ENCODE measurements at regions not wholly inside any gene's neighbourhood (a gene's known extent, or its start where the extent isn't known, plus 50 kb on each side); places are given as distances from the start of the nearest gene placed in this dataset.
A peak's percentile ranks its signal among the peaks of the same experiment; 100 is the strongest.

DNA sequence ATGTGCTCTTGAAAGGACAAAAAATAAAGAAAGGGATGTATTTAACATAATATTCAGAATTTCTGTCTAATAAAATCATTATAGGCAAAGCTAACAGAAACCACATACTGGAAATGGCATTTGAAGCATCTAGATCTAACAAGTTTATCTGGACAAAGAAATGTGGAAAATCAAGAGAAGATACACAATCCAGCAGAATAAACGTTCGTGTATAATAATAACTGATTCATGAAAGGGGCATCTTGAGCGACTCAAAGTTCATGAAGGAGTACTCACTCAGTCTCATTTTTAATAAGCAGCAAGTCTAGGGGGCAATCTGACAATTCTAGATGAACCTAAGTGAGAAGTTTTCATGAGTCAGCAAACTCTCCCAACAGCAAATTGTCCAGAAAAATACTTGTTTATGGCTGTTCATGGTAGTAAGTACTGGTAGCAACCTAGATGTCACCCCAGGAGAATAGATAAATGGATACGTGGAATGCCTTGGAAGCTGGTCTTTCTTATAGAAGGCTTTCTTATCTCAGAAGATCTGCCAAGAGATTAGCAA is 541.8 kb downstream of the INHBA start:
- 83% methylated on average over 4 of the region's 4 CpGs for WGBS (ENCODE audit: low lambda C conversion rate)
- no peak for DNase-seq

DNA sequence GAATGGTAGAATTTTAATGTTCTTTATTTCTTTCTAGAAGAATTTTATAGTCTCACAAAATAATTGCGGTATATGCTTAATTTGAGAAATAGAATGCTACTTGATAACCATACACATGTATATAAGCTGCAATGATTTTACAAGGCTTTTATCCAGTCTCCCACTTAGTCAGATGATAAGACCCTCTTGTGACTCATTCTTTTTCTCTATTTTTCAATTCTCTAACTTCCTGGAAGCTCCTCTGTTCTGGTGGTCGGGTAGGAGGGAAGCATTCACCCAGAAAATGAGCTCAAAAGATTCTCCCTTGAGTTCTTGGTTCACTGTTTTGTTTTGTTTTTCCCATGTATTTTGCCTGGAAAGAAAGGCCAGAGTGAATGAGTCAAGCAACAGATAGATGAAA is 546.6 kb downstream of the INHBA start:
- H3K4me1 ChIP-seq (ENCODE audit: control insufficient read depth in 1 of 2, insufficient read depth in 2 of 2, low read depth in 1 of 2, low read length in 1 of 2) = no peaks in the 10 kb centered on the region
- H3K27me3 ChIP-seq (ENCODE audit: insufficient read depth) = no peaks in the 10 kb centered on the region
- no peaks in the 10 kb centered on the region for H4K20me1 ChIP-seq (ENCODE audit: insufficient read depth)
- TF ChIP-seq, protein P1, sequence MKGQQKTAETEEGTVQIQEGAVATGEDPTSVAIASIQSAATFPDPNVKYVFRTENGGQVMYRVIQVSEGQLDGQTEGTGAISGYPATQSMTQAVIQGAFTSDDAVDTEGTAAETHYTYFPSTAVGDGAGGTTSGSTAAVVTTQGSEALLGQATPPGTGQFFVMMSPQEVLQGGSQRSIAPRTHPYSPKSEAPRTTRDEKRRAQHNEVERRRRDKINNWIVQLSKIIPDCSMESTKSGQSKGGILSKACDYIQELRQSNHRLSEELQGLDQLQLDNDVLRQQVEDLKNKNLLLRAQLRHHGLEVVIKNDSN (IDR thresholded peaks at IDR 0.05; ENCODE audit: borderline replicate concordance, low read depth) = no peak
- no peak for TF ChIP-seq NFIC (IDR thresholded peaks at IDR 0.05; ENCODE audit: borderline replicate concordance)
- TF ChIP-seq MEF2A (IDR thresholded peaks at IDR 0.05; ENCODE audit: borderline replicate concordance, low read depth) = no peak
- TF ChIP-seq, protein P2, sequence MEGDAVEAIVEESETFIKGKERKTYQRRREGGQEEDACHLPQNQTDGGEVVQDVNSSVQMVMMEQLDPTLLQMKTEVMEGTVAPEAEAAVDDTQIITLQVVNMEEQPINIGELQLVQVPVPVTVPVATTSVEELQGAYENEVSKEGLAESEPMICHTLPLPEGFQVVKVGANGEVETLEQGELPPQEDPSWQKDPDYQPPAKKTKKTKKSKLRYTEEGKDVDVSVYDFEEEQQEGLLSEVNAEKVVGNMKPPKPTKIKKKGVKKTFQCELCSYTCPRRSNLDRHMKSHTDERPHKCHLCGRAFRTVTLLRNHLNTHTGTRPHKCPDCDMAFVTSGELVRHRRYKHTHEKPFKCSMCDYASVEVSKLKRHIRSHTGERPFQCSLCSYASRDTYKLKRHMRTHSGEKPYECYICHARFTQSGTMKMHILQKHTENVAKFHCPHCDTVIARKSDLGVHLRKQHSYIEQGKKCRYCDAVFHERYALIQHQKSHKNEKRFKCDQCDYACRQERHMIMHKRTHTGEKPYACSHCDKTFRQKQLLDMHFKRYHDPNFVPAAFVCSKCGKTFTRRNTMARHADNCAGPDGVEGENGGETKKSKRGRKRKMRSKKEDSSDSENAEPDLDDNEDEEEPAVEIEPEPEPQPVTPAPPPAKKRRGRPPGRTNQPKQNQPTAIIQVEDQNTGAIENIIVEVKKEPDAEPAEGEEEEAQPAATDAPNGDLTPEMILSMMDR (IDR thresholded peaks at IDR 0.05) = no peak
- TF ChIP-seq SMC3 (IDR thresholded peaks at IDR 0.05; ENCODE audit: low read depth, low read length) = no peak
- no peak for TF ChIP-seq GABPA (IDR thresholded peaks at IDR 0.05; ENCODE audit: low read depth)
- TF ChIP-seq RAD21 (IDR thresholded peaks at IDR 0.05; ENCODE audit: low read length) = no peak
- ChIA-PET POLR2A (no interaction called here), CTCF (interaction anchor here (1.4 kb wide), 1 partner anchor 540 kb away, joined by 3 read pairs; no protein-coding TSS in a partner anchor)
- H3K9me2 ChIP-seq = no peaks in the 10 kb centered on the region
- H3K27ac ChIP-seq (ENCODE audit: low read depth in 2 of 2, low read length in 1 of 2) = peak overlapping the region in 1 of 2 experiments; percentile 28; a peak in 1 of 4 replicates
- WGBS (ENCODE audit: low lambda C conversion rate) = 55% methylated on average over 2 of the region's 2 CpGs
- no peak overlapping the region for H2AFZ ChIP-seq (ENCODE audit: low read depth)
- peaks cover 29% of the 10 kb centered on the region for H3K9me3 ChIP-seq
- no peaks in the 10 kb centered on the region for H3K36me3 ChIP-seq (replicated peaks in 1 of 2; ENCODE audit: control insufficient read depth in 1 of 2, insufficient read depth in 2 of 2, low read length in 1 of 2)
- H3K9ac ChIP-seq = no peak overlapping the region
- no peak overlapping the region for H3K4me3 ChIP-seq (ENCODE audit: low read depth in 2 of 2, low read length in 1 of 2)
- H3F3A ChIP-seq (replicated peaks; ENCODE audit: insufficient read depth) = no peaks in the 10 kb centered on the region
- no peak for DNase-seq
- no peak overlapping the region for H3K4me2 ChIP-seq
- H3K79me2 ChIP-seq (ENCODE audit: insufficient read depth) = no peaks in the 10 kb centered on the region

More for the DNA sequence above, 541.8 kb downstream of the INHBA start:
- no peaks in the 10 kb centered on the region for H4K20me1 ChIP-seq (ENCODE audit: insufficient read depth)
- H3F3A ChIP-seq (replicated peaks; ENCODE audit: insufficient read depth) = no peaks in the 10 kb centered on the region
- no peaks in the 10 kb centered on the region for H3K4me1 ChIP-seq (ENCODE audit: control insufficient read depth in 1 of 2, insufficient read depth in 2 of 2, low read depth in 1 of 2, low read length in 1 of 2)
- H3K4me2 ChIP-seq = no peak overlapping the region
- H3K4me3 ChIP-seq (ENCODE audit: low read depth in 2 of 2, low read length in 1 of 2) = no peak overlapping the region
- H3K27me3 ChIP-seq (ENCODE audit: insufficient read depth) = no peaks in the 10 kb centered on the region
- no peaks in the 10 kb centered on the region for H3K36me3 ChIP-seq (replicated peaks in 1 of 2; ENCODE audit: control insufficient read depth in 1 of 2, insufficient read depth in 2 of 2, low read length in 1 of 2)
- peaks cover 29% of the 10 kb centered on the region for H3K9me3 ChIP-seq
- ChIA-PET CTCF (interaction anchor here (1.2 kb wide), 1 partner anchor 14 kb away, joined by 3 read pairs; no protein-coding TSS in a partner anchor), POLR2A (no interaction called here)
- no peak overlapping the region for H3K9ac ChIP-seq
- no peak for TF ChIP-seq RCOR1 (IDR thresholded peaks at IDR 0.05; ENCODE audit: low read length)
- no peak for TF ChIP-seq RXRA (IDR thresholded peaks at IDR 0.05; ENCODE audit: borderline replicate concordance, low read depth)
- TF ChIP-seq POLR2AphosphoS5 (IDR thresholded peaks at IDR 0.05; ENCODE audit: low read depth, low read length) = no peak
- TF ChIP-seq NRF1 (IDR thresholded peaks at IDR 0.05; ENCODE audit: low read depth, low read length) = no peak
- no peak for TF ChIP-seq EZH2phosphoT487 (IDR thresholded peaks at IDR 0.05; ENCODE audit: borderline replicate concordance, low read depth)
- no peak overlapping the region for H2AFZ ChIP-seq (ENCODE audit: low read depth)
- no peaks in the 10 kb centered on the region for H3K9me2 ChIP-seq
- no peak overlapping the region for H3K27ac ChIP-seq (ENCODE audit: low read depth in 2 of 2, low read length in 1 of 2)
- no peaks in the 10 kb centered on the region for H3K79me2 ChIP-seq (ENCODE audit: insufficient read depth)

Data from SK-N-SH (cell line).